ENCODE measurements at regions not wholly inside any gene's neighbourhood (a gene's known extent, or its start where the extent isn't known, plus 50 kb on each side); places are given as distances from the start of the nearest gene placed in this dataset.

DNA sequence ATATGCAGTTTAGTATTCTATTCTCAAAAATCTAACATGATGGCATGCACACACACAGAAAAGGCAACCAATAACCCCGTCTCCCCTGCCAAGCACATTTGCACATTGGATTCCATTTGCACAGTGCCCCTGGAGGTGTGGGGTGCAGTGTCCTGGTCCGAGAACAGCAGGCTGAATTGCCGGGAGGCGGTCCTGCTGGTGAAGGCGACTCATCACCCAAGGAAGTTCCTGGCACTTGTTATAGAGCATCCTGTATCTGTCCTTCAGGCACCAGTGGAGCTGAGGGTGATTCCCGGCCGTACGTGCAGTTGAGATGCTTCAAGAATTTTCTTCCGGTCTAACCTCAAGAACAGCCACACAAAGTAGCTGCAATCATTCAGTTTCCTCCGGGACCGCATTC is 73.0 kb upstream of the RAB12 start:
- TF ChIP-seq CTCF (IDR thresholded peaks at IDR 0.05) (no peak), SIN3A (IDR thresholded peaks at IDR 0.05; ENCODE audit: borderline replicate concordance, insufficient read depth, low read depth, low read length) (no peak), POLR2AphosphoS5 (IDR thresholded peaks at IDR 0.05; ENCODE audit: low read depth, low read length) (no peak), TCF7L2 (IDR thresholded peaks at IDR 0.05; ENCODE audit: low read depth, low read length) (no peak)
